SK-N-SH (cell line): ENCODE measurements at regions not wholly inside any gene's neighbourhood (a gene's known extent, or its start where the extent isn't known, plus 50 kb on each side); places are given as distances from the start of the nearest gene placed in this dataset.

ENCODE experiments used
- CTCF ChIA-PET: fragments of 300-600, 350-600 bp; formaldehyde crosslinking; extraction: SDS; loops from one replicate; lab custom pipeline; 2021; lab: Yijun Ruan, JAX
- POLR2A ChIA-PET: fragments of 350-600 bp; sonication (Branson Sonifier 250); formaldehyde crosslinking; extraction: SDS; loops from one replicate; lab custom pipeline; 2020; ENCODE audit warnings: antibody characterized with exemption, inconsistent platforms; lab: Yijun Ruan, JAX
- DNase-seq: peaks from one replicate; pipeline ENCODE4 v3.0.0; 2012
- H2AFZ ChIP-seq: fragments of 200-600 bp; sonication (generic); 2 replicates; pipeline ENCODE4 v1.8.1; 2016; ENCODE audit warnings: antibody characterized with exemption, mild to moderate bottlenecking, low read depth
- H3F3A ChIP-seq: fragments of 200-600 bp; sonication (generic); replicated peaks from 2 replicates; pipeline ENCODE3; 2016; ENCODE audit warnings: antibody characterized with exemption, mild to moderate bottlenecking; ENCODE audit not compliant: insufficient read depth
- H3K27ac ChIP-seq, 2 experiments: fragments of 200-500 bp in 1 of 2; fragments of 200-600 bp in 1 of 2; sonication (Bioruptor generic) in 1 of 2; sonication (generic), shearing (Covaris generic) in 1 of 2; 2 replicates each; pipeline versions ENCODE4 v1.5.1 to v1.6.1; 2014 to 2016; ENCODE audit warnings: low read depth in 2 of 2, inconsistent platforms in 1 of 2, low read length in 1 of 2, mild to moderate bottlenecking in 1 of 2, mixed read lengths in 1 of 2
- H3K27me3 ChIP-seq: fragments of 200-600 bp; sonication (generic), shearing (Covaris generic); 2 replicates; pipeline ENCODE4 v1.6.1; 2016; ENCODE audit warnings: mixed run types; ENCODE audit not compliant: insufficient read depth
- H3K36me3 ChIP-seq, 2 experiments: fragments of 200-500 bp in 1 of 2; fragments of 200-600 bp in 1 of 2; sonication (Bioruptor generic) in 1 of 2; sonication (generic) in 1 of 2; replicated peaks in 1 of 2; 2 replicates each; pipeline versions ENCODE3 to v1.5.1; 2014 to 2016; ENCODE audit warnings: low read length in 1 of 2, mild to moderate bottlenecking in 1 of 2; ENCODE audit not compliant: insufficient read depth in 2 of 2, control insufficient read depth in 1 of 2
- H3K4me1 ChIP-seq, 2 experiments: fragments of 200-500 bp in 1 of 2; fragments of 200-600 bp in 1 of 2; sonication (Bioruptor generic) in 1 of 2; sonication (generic), shearing (Covaris generic) in 1 of 2; 2 replicates each; pipeline versions ENCODE4 v1.5.1 to v1.6.1; 2014 to 2016; ENCODE audit warnings: low read depth in 1 of 2, low read length in 1 of 2, mixed run types in 1 of 2; ENCODE audit not compliant: insufficient read depth in 2 of 2, control insufficient read depth in 1 of 2
- H3K4me2 ChIP-seq: fragments of 200-600 bp; sonication (generic), shearing (Covaris generic); 2 replicates; pipeline ENCODE4 v1.6.1; 2017; ENCODE audit warnings: mixed run types
- H3K4me3 ChIP-seq, 2 experiments: fragments of 200-500 bp in 1 of 2; fragments of 200-600 bp in 1 of 2; sonication (Bioruptor generic) in 1 of 2; sonication (generic), shearing (Covaris generic) in 1 of 2; 2 replicates each; pipeline versions ENCODE4 v1.5.1 to v1.8.1; 2014 to 2016; ENCODE audit warnings: low read depth in 2 of 2, inconsistent platforms in 1 of 2, low read length in 1 of 2, mild to moderate bottlenecking in 1 of 2, mixed read lengths in 1 of 2, moderate library complexity in 1 of 2
- H3K79me2 ChIP-seq: fragments of 200-600 bp; sonication (generic); 2 replicates; pipeline ENCODE4 v1.8.1; 2017; ENCODE audit warnings: mild to moderate bottlenecking; ENCODE audit not compliant: insufficient read depth
- H3K9ac ChIP-seq: fragments of 200-600 bp; sonication (generic); 2 replicates; pipeline ENCODE4 v1.6.1; 2017; ENCODE audit warnings: mixed run types
- H3K9me2 ChIP-seq: fragments of 200-600 bp; sonication (generic); 2 replicates; pipeline ENCODE4 v1.6.1; 2017; ENCODE audit warnings: mixed run types
- H3K9me3 ChIP-seq: fragments of 200-600 bp; sonication (generic); 2 replicates; pipeline ENCODE4 v1.6.1; 2017; ENCODE audit warnings: mixed run types, mild to moderate bottlenecking, moderate library complexity
- H4K20me1 ChIP-seq: fragments of 200-600 bp; sonication (generic); 2 replicates; pipeline ENCODE4 v1.6.1; 2017; ENCODE audit warnings: mild to moderate bottlenecking, mixed run types; ENCODE audit not compliant: insufficient read depth
- ELF1 ChIP-seq: IDR thresholded peaks from 2 replicates; pipeline ENCODE4 v1.4.0; 2012
- EP300 ChIP-seq, 2 experiments: IDR thresholded peaks; 2 replicates each; pipeline versions ENCODE4 v1.4.0 to v1.6.1; 2012; ENCODE audit warnings: borderline replicate concordance in 1 of 2, low read depth in 1 of 2, low read length in 1 of 2
- EZH2phosphoT487 ChIP-seq: fragments of 200-600 bp; sonication (generic); IDR thresholded peaks from 2 replicates; pipeline ENCODE4 v1.6.1; 2017; ENCODE audit warnings: low read depth, mixed run types, mild to moderate bottlenecking, antibody characterized with exemption, moderate library complexity, borderline replicate concordance
- FOSL2 ChIP-seq: IDR thresholded peaks from 2 replicates; pipeline ENCODE4 v1.4.0; 2012; ENCODE audit warnings: low read depth, mild to moderate bottlenecking, moderate library complexity, borderline replicate concordance
- FOXM1 ChIP-seq: IDR thresholded peaks from 2 replicates; pipeline ENCODE4 v1.4.0; 2012; ENCODE audit warnings: low read depth, mild to moderate bottlenecking
- GABPA ChIP-seq: IDR thresholded peaks from 2 replicates; pipeline ENCODE4 v1.4.0; 2012; ENCODE audit warnings: low read depth, mild to moderate bottlenecking
- JUND ChIP-seq: IDR thresholded peaks from 2 replicates; pipeline ENCODE4 v1.4.0; 2012
- MEF2A ChIP-seq: IDR thresholded peaks from 2 replicates; pipeline ENCODE4 v1.4.0; 2012; ENCODE audit warnings: low read depth, borderline replicate concordance
- MXI1 ChIP-seq: IDR thresholded peaks from 2 replicates; pipeline ENCODE4 v1.6.1; 2012; ENCODE audit warnings: mild to moderate bottlenecking, low read depth, low read length, improper control_type of control experiment
- NRF1 ChIP-seq: IDR thresholded peaks from 2 replicates; pipeline ENCODE4 v1.6.1; 2012; ENCODE audit warnings: low read depth, mild to moderate bottlenecking, low read length
- POLR2AphosphoS5 ChIP-seq: IDR thresholded peaks from 2 replicates; pipeline ENCODE4 v1.6.1; 2012; ENCODE audit warnings: low read depth, low read length
- RCOR1 ChIP-seq: fragments of 150-350 bp; IDR thresholded peaks from 2 replicates; pipeline ENCODE4 v1.6.1; 2017; ENCODE audit warnings: antibody characterized with exemption, low read length
- RXRA ChIP-seq: IDR thresholded peaks from 2 replicates; pipeline ENCODE4 v1.4.0; 2012; ENCODE audit warnings: low read depth, mild to moderate bottlenecking, borderline replicate concordance
- SIN3A ChIP-seq: IDR thresholded peaks from 2 replicates; pipeline ENCODE4 v1.6.1; 2012; ENCODE audit warnings: low read depth, mild to moderate bottlenecking, low read length, moderate library complexity, borderline replicate concordance
- SMC3 ChIP-seq: IDR thresholded peaks from 2 replicates; pipeline ENCODE4 v1.6.1; 2012; ENCODE audit warnings: low read depth, low read length, improper control_type of control experiment
- TEAD4 ChIP-seq: IDR thresholded peaks from 2 replicates; pipeline ENCODE4 v1.4.0; 2012; ENCODE audit warnings: mild to moderate bottlenecking, borderline replicate concordance; ENCODE audit not compliant: insufficient read depth
- whole genome bisulfite sequencing: methylation state at CpG from one replicate; pipeline ENCODE4 v1.1.6; 2017; ENCODE audit warnings: low lambda C conversion rate; 5-methylcytosine and 5-hydroxymethylcytosine counted together
- TF ChIP-seq, protein P1 (sequence below): IDR thresholded peaks from 2 replicates; pipeline ENCODE4 v1.4.0; 2012; ENCODE audit warnings: low read depth
- TF ChIP-seq, protein P2 (sequence below): IDR thresholded peaks from 2 replicates; pipeline ENCODE4 v1.4.0; 2012; ENCODE audit warnings: low read depth, borderline replicate concordance
- TF ChIP-seq, protein P3 (sequence below): fragments of 150-350 bp; IDR thresholded peaks from 2 replicates; pipeline ENCODE4 v1.6.1; 2016; ENCODE audit warnings: mild to moderate bottlenecking, low read depth, low read length
- TF ChIP-seq, protein P4 (sequence below): fragments of 200-600 bp; sonication (generic); IDR thresholded peaks from 2 replicates; pipeline ENCODE4 v1.6.1; 2017; ENCODE audit warnings: antibody characterized with exemption, mild to moderate bottlenecking, moderate library complexity
- TF ChIP-seq, protein P5 (sequence below): IDR thresholded peaks from 2 replicates; pipeline ENCODE4 v1.6.1; 2012; ENCODE audit warnings: mild to moderate bottlenecking, low read depth, low read length, moderate library complexity

DNA sequence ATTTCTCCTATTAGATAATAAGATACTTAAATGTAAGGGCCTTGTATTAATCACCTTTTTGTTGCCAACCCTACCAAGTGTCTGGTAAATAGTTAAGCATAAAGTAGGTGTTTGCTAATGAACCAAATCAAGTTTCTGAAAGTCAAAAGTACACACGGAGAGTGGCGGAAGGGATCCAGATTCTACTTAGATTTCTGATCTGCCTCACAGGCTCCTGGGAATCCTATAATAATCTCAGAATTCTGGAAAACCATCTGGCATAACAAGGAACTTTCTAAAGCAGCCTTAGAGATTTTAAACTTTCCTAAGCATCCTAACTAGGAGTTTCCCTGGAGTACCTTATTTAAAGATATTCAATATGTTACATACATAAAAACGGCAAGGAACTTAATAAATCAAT lies 363.2 kb upstream of the SMC2 start:
- Histone ChIP-seq H3K4me1 (no peaks in the 10 kb centered on the region), H3K27ac (no peak overlapping the region), H3K79me2 (no peaks in the 10 kb centered on the region), H3K36me3 (no peaks in the 10 kb centered on the region), H3K4me2 (peak overlapping the region; percentile 48; the same call in 1 of the 2 replicates), H3K9ac (peak overlapping the region; percentile 5; the same call in 1 of the 2 replicates), H4K20me1 (no peaks in the 10 kb centered on the region), H3K9me2 (no peaks in the 10 kb centered on the region), H3K27me3 (no peaks in the 10 kb centered on the region), H3K4me3 (peak overlapping the region in 1 of 2 experiments; percentile 37; a peak in 1 of 4 replicates), H3F3A (no peaks in the 10 kb centered on the region), H3K9me3 (no peaks in the 10 kb centered on the region), H2AFZ (peak overlapping the region; percentile 66)
- WGBS, result 50% methylated on average over 3 of the region's 3 CpGs
- TF ChIP-seq EP300 (IDR thresholded peaks at IDR 0.05; ENCODE audit: borderline replicate concordance in 1 of 2, low read depth in 1 of 2, low read length in 1 of 2) (no peak), JUND (no peak), RXRA (no peak), SIN3A (no peak), FOSL2 (no peak), POLR2AphosphoS5 (no peak), NRF1 (no peak), TEAD4 (no peak), MEF2A (no peak), GABPA (no peak), ELF1 (no peak)
- TF ChIP-seq, protein P1, sequence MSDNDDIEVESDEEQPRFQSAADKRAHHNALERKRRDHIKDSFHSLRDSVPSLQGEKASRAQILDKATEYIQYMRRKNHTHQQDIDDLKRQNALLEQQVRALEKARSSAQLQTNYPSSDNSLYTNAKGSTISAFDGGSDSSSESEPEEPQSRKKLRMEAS, result no peak
- CTCF ChIA-PET, result no interaction called here
- POLR2A ChIA-PET, result no interaction called here
- no peak for DNase-seq

DNA sequence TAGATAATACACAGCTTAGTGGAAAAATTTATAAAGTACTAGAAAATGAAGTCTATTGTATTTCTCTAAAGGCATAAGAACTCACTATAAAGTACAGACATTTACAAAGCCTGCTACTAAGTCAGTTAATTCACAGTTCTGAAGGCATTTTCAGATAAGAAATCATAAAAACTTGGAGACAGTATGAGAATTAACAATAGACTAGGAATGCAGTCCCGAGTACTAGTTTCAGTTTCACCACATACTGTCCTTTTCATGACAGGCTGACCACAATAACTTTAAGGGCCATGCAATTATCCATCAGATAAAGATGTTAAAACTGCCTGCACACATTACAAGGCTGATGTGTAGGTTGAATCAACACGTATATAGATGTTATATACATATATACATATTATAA lies 362.6 kb upstream of the SMC2 start:
- DNase-seq, result no peak
- whole genome bisulfite sequencing, result 0% methylated on average over 2 of the region's 2 CpGs
- POLR2A ChIA-PET, result no interaction called here
- peak overlapping the region; percentile 66 for H2AFZ ChIP-seq
- H3K9ac ChIP-seq, result peak overlapping the region; percentile 5; the same call in 1 of the 2 replicates
- no peaks in the 10 kb centered on the region for H3K4me1 ChIP-seq
- no peaks in the 10 kb centered on the region for H3K9me2 ChIP-seq
- no peaks in the 10 kb centered on the region for H3K9me3 ChIP-seq
- peak overlapping the region in 1 of 2 experiments; percentile 37; a peak in 2 of 4 replicates for H3K4me3 ChIP-seq
- no peaks in the 10 kb centered on the region for H4K20me1 ChIP-seq
- CTCF ChIA-PET, result no interaction called here
- H3K79me2 ChIP-seq, result no peaks in the 10 kb centered on the region
- H3K27ac ChIP-seq, result peak overlapping the region in 1 of 2 experiments; percentile 11; a peak in 1 of 4 replicates
- H3K27me3 ChIP-seq, result no peaks in the 10 kb centered on the region
- peak overlapping the region; percentile 48; the same call in 1 of the 2 replicates for H3K4me2 ChIP-seq
- H3K36me3 ChIP-seq, result no peaks in the 10 kb centered on the region
- no peaks in the 10 kb centered on the region for H3F3A ChIP-seq
- TF ChIP-seq JUND (no peak), GABPA (no peak), TEAD4 (no peak), SMC3 (no peak), MXI1 (no peak), SIN3A (no peak), ELF1 (no peak), RCOR1 (no peak), POLR2AphosphoS5 (no peak), FOXM1 (no peak), EZH2phosphoT487 (no peak), MEF2A (no peak)
- TF ChIP-seq, protein P2, sequence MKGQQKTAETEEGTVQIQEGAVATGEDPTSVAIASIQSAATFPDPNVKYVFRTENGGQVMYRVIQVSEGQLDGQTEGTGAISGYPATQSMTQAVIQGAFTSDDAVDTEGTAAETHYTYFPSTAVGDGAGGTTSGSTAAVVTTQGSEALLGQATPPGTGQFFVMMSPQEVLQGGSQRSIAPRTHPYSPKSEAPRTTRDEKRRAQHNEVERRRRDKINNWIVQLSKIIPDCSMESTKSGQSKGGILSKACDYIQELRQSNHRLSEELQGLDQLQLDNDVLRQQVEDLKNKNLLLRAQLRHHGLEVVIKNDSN, result no peak
- TF ChIP-seq, protein P3, sequence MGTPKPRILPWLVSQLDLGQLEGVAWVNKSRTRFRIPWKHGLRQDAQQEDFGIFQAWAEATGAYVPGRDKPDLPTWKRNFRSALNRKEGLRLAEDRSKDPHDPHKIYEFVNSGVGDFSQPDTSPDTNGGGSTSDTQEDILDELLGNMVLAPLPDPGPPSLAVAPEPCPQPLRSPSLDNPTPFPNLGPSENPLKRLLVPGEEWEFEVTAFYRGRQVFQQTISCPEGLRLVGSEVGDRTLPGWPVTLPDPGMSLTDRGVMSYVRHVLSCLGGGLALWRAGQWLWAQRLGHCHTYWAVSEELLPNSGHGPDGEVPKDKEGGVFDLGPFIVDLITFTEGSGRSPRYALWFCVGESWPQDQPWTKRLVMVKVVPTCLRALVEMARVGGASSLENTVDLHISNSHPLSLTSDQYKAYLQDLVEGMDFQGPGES, result no peak
- TF ChIP-seq, protein P4, sequence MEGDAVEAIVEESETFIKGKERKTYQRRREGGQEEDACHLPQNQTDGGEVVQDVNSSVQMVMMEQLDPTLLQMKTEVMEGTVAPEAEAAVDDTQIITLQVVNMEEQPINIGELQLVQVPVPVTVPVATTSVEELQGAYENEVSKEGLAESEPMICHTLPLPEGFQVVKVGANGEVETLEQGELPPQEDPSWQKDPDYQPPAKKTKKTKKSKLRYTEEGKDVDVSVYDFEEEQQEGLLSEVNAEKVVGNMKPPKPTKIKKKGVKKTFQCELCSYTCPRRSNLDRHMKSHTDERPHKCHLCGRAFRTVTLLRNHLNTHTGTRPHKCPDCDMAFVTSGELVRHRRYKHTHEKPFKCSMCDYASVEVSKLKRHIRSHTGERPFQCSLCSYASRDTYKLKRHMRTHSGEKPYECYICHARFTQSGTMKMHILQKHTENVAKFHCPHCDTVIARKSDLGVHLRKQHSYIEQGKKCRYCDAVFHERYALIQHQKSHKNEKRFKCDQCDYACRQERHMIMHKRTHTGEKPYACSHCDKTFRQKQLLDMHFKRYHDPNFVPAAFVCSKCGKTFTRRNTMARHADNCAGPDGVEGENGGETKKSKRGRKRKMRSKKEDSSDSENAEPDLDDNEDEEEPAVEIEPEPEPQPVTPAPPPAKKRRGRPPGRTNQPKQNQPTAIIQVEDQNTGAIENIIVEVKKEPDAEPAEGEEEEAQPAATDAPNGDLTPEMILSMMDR, result no peak
- TF ChIP-seq, protein P5, sequence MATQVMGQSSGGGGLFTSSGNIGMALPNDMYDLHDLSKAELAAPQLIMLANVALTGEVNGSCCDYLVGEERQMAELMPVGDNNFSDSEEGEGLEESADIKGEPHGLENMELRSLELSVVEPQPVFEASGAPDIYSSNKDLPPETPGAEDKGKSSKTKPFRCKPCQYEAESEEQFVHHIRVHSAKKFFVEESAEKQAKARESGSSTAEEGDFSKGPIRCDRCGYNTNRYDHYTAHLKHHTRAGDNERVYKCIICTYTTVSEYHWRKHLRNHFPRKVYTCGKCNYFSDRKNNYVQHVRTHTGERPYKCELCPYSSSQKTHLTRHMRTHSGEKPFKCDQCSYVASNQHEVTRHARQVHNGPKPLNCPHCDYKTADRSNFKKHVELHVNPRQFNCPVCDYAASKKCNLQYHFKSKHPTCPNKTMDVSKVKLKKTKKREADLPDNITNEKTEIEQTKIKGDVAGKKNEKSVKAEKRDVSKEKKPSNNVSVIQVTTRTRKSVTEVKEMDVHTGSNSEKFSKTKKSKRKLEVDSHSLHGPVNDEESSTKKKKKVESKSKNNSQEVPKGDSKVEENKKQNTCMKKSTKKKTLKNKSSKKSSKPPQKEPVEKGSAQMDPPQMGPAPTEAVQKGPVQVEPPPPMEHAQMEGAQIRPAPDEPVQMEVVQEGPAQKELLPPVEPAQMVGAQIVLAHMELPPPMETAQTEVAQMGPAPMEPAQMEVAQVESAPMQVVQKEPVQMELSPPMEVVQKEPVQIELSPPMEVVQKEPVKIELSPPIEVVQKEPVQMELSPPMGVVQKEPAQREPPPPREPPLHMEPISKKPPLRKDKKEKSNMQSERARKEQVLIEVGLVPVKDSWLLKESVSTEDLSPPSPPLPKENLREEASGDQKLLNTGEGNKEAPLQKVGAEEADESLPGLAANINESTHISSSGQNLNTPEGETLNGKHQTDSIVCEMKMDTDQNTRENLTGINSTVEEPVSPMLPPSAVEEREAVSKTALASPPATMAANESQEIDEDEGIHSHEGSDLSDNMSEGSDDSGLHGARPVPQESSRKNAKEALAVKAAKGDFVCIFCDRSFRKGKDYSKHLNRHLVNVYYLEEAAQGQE, result no peak
